ENCODE measurements at regions not wholly inside any gene's neighbourhood (a gene's known extent, or its start where the extent isn't known, plus 50 kb on each side); places are given as distances from the start of the nearest gene placed in this dataset.

GRCh38 chr5:56361398-56361797 is 128.3 kb upstream of the ANKRD55 start:
- WGBS, 2 experiments: 80 to 94% methylated on average over 1 to 2 of the region's 2 CpGs
- H3K27me3 ChIP-seq (ENCODE audit: control insufficient read depth, insufficient read depth, low read length, poor library complexity, severe bottlenecking): no peaks in the 10 kb centered on the region
- no peaks in the 10 kb centered on the region for H3K9me3 ChIP-seq (ENCODE audit: control insufficient read depth, low read length)
- H3K4me3 ChIP-seq (ENCODE audit: insufficient read depth, low read depth, low read length): no peak overlapping the region
- no peak overlapping the region for H3K27ac ChIP-seq (ENCODE audit: insufficient read depth, low read depth, low read length, poor library complexity, severe bottlenecking)
- no peaks in the 10 kb centered on the region for H3K36me3 ChIP-seq (ENCODE audit: control insufficient read depth, insufficient read depth, low read length)
- H3K4me1 ChIP-seq (ENCODE audit: control insufficient read depth, insufficient read depth, low read length): no peaks in the 10 kb centered on the region

GRCh38 chr5:56360816-56361215 is 127.7 kb upstream of the ANKRD55 start:
- no peak overlapping the region for H3K4me3 ChIP-seq (ENCODE audit: insufficient read depth, low read depth, low read length)
- no peak overlapping the region for H3K27ac ChIP-seq (ENCODE audit: insufficient read depth, low read depth, low read length, poor library complexity, severe bottlenecking)

GRCh38 chr5:56359809-56360685 is 126.9 kb upstream of the ANKRD55 start:
- no peaks in the 10 kb centered on the region for H3K9me3 ChIP-seq (ENCODE audit: control insufficient read depth, low read length)
- no peak overlapping the region for H3K4me3 ChIP-seq (ENCODE audit: insufficient read depth, low read depth, low read length)
- H3K36me3 ChIP-seq (ENCODE audit: control insufficient read depth, insufficient read depth, low read length): no peaks in the 10 kb centered on the region
- no peak overlapping the region for H3K27ac ChIP-seq (ENCODE audit: insufficient read depth, low read depth, low read length, poor library complexity, severe bottlenecking)
- 93 to 94% methylated on average over 6 of the region's 7 CpGs for WGBS, 2 experiments
- H3K27me3 ChIP-seq (ENCODE audit: control insufficient read depth, insufficient read depth, low read length, poor library complexity, severe bottlenecking): no peaks in the 10 kb centered on the region
- no peaks in the 10 kb centered on the region for H3K4me1 ChIP-seq (ENCODE audit: control insufficient read depth, insufficient read depth, low read length)

More at GRCh38 chr5:56360816-56361215, 127.7 kb upstream of the ANKRD55 start:
- Histone ChIP-seq H3K27me3 (ENCODE audit: control insufficient read depth, insufficient read depth, low read length, poor library complexity, severe bottlenecking) (no peaks in the 10 kb centered on the region), H3K9me3 (ENCODE audit: control insufficient read depth, low read length) (no peaks in the 10 kb centered on the region), H3K4me1 (ENCODE audit: control insufficient read depth, insufficient read depth, low read length) (no peaks in the 10 kb centered on the region), H3K36me3 (ENCODE audit: control insufficient read depth, insufficient read depth, low read length) (no peaks in the 10 kb centered on the region)
- WGBS, 2 experiments: 91 to 93% methylated on average over 6 of the region's 6 CpGs

- Histone ChIP-seq H3K27me3 (ENCODE audit: control insufficient read depth, insufficient read depth, low read length, poor library complexity, severe bottlenecking) (no peaks in the 10 kb centered on the region), H3K27ac (ENCODE audit: insufficient read depth, low read depth, low read length, poor library complexity, severe bottlenecking) (no peak overlapping the region), H3K4me3 (ENCODE audit: insufficient read depth, low read depth, low read length) (no peak overlapping the region), H3K9me3 (ENCODE audit: control insufficient read depth, low read length) (no peaks in the 10 kb centered on the region), H3K36me3 (ENCODE audit: control insufficient read depth, insufficient read depth, low read length) (no peaks in the 10 kb centered on the region), H3K4me1 (ENCODE audit: control insufficient read depth, insufficient read depth, low read length) (no peaks in the 10 kb centered on the region)
- 76 to 83% methylated on average over 12 of the region's 12 CpGs for WGBS, 2 experiments
These were observed 125.9 kb upstream of the ANKRD55 start for GRCh38 chr5:56358703-56359681.

- Histone ChIP-seq H3K36me3 (ENCODE audit: control insufficient read depth, insufficient read depth, low read length) (no peaks in the 10 kb centered on the region), H3K4me1 (ENCODE audit: control insufficient read depth, insufficient read depth, low read length) (no peaks in the 10 kb centered on the region), H3K27ac (ENCODE audit: insufficient read depth, low read depth, low read length, poor library complexity, severe bottlenecking) (no peak overlapping the region), H3K27me3 (ENCODE audit: control insufficient read depth, insufficient read depth, low read length, poor library complexity, severe bottlenecking) (no peaks in the 10 kb centered on the region), H3K9me3 (ENCODE audit: control insufficient read depth, low read length) (no peaks in the 10 kb centered on the region), H3K4me3 (ENCODE audit: insufficient read depth, low read depth, low read length) (no peak overlapping the region)
- 100% methylated on average over 1 of the region's 1 CpG; no CpG with 5 or more reads in 1 of the 2 experiments for WGBS, 2 experiments
These were observed 124.9 kb upstream of the ANKRD55 start for GRCh38 chr5:56358046-56358445.

GRCh38 chr5:56357426-56357825 is 124.3 kb upstream of the ANKRD55 start:
- H3K27ac ChIP-seq (ENCODE audit: insufficient read depth, low read depth, low read length, poor library complexity, severe bottlenecking): no peak overlapping the region
- H3K9me3 ChIP-seq (ENCODE audit: control insufficient read depth, low read length): no peaks in the 10 kb centered on the region
- H3K4me3 ChIP-seq (ENCODE audit: insufficient read depth, low read depth, low read length): no peak overlapping the region
- no peaks in the 10 kb centered on the region for H3K36me3 ChIP-seq (ENCODE audit: control insufficient read depth, insufficient read depth, low read length)
- H3K4me1 ChIP-seq (ENCODE audit: control insufficient read depth, insufficient read depth, low read length): no peaks in the 10 kb centered on the region
- H3K27me3 ChIP-seq (ENCODE audit: control insufficient read depth, insufficient read depth, low read length, poor library complexity, severe bottlenecking): no peaks in the 10 kb centered on the region

GRCh38 chr5:56356836-56357160 is 123.7 kb upstream of the ANKRD55 start:
- H3K27ac ChIP-seq (ENCODE audit: insufficient read depth, low read depth, low read length, poor library complexity, severe bottlenecking): no peak overlapping the region

GRCh38 chr5:56356121-56356835 is 123.1 kb upstream of the ANKRD55 start:
- H3K4me3 ChIP-seq (ENCODE audit: insufficient read depth, low read depth, low read length): no peak overlapping the region
- 80 to 82% methylated on average over 4 to 6 of the region's 6 CpGs for WGBS, 2 experiments
- no peak overlapping the region for H3K27ac ChIP-seq (ENCODE audit: insufficient read depth, low read depth, low read length, poor library complexity, severe bottlenecking)
- H3K36me3 ChIP-seq (ENCODE audit: control insufficient read depth, insufficient read depth, low read length): no peaks in the 10 kb centered on the region
- no peaks in the 10 kb centered on the region for H3K9me3 ChIP-seq (ENCODE audit: control insufficient read depth, low read length)
- H3K4me1 ChIP-seq (ENCODE audit: control insufficient read depth, insufficient read depth, low read length): no peaks in the 10 kb centered on the region
- no peaks in the 10 kb centered on the region for H3K27me3 ChIP-seq (ENCODE audit: control insufficient read depth, insufficient read depth, low read length, poor library complexity, severe bottlenecking)

More at GRCh38 chr5:56356836-56357160, 123.7 kb upstream of the ANKRD55 start:
- Histone ChIP-seq H3K4me3 (ENCODE audit: insufficient read depth, low read depth, low read length) (no peak overlapping the region), H3K36me3 (ENCODE audit: control insufficient read depth, insufficient read depth, low read length) (no peaks in the 10 kb centered on the region), H3K4me1 (ENCODE audit: control insufficient read depth, insufficient read depth, low read length) (no peaks in the 10 kb centered on the region), H3K9me3 (ENCODE audit: control insufficient read depth, low read length) (no peaks in the 10 kb centered on the region), H3K27me3 (ENCODE audit: control insufficient read depth, insufficient read depth, low read length, poor library complexity, severe bottlenecking) (no peaks in the 10 kb centered on the region)

- Histone ChIP-seq H3K4me3 (ENCODE audit: insufficient read depth, low read depth, low read length) (no peak overlapping the region), H3K4me1 (ENCODE audit: control insufficient read depth, insufficient read depth, low read length) (no peaks in the 10 kb centered on the region), H3K9me3 (ENCODE audit: control insufficient read depth, low read length) (no peaks in the 10 kb centered on the region), H3K27me3 (ENCODE audit: control insufficient read depth, insufficient read depth, low read length, poor library complexity, severe bottlenecking) (no peaks in the 10 kb centered on the region), H3K36me3 (ENCODE audit: control insufficient read depth, insufficient read depth, low read length) (no peaks in the 10 kb centered on the region), H3K27ac (ENCODE audit: insufficient read depth, low read depth, low read length, poor library complexity, severe bottlenecking) (no peak overlapping the region)
- 95 to 97% methylated on average over 4 of the region's 4 CpGs for WGBS, 2 experiments
These were observed 121.7 kb upstream of the ANKRD55 start for GRCh38 chr5:56354836-56355235.

All from ectodermal cell (in vitro differentiated cells).